ENCODE measurements at regions not wholly inside any gene's neighbourhood (a gene's known extent, or its start where the extent isn't known, plus 50 kb on each side); places are given as distances from the start of the nearest gene placed in this dataset.
"Not testable (repeated sequence)": the region's sequence is repeated elsewhere in the genome, so short reads cannot be mapped to it uniquely, and the experiment has no call there.

DNA sequence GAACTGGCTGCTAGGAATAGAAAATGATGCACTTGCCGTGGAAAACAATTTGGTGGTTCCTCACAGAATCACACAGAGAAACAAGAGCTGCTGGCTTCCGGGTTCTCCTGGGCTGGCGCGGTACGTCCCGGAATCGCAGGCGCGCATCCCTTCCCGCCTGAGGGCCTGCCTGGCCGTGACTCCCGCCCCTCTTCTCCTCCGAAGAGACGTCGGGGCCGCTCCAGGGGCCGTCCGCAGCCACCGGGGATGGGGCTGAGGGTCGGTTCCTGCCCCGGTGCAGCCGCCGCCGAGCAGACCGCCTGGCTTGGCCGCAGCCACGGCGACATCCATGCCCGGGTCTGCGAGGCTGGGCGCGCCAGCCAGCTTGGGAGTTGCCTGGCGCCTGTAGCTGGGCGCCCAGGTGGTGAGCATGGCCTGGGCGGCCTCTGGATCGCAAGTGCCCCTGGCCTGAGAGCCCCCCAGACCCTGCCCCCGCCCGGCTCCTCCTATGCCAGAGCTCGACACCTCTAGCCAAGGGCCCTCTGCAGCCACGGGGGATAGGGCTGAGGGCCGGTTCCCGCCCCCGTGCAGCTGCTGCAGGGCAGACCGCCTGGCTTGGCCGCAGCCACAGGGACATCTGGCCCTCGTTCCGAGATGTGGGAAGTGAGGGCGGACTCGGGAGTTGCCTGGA lies 83.9 kb upstream of the ZNG1F start:
- not testable (repeated sequence) for DNase-seq

DNA sequence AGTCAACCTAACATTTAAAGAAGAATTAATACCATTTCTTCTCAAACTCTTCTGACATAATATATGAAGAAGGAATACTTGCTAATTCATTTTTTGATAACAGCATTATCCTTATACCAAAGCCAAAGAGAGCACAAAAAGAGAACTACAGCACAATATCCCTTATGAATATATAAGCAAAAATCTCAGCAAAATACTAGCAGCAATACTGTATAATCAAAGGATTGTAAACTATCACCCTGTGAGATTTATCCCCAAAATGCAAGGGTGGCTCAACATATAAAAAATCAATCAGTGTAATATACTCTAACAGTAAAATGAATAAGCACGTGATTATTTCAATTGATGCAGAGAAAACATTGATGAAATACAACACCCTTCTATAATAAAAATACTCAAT lies 81.9 kb upstream of the ZNG1F start:
- not testable (repeated sequence) for DNase-seq

DNA sequence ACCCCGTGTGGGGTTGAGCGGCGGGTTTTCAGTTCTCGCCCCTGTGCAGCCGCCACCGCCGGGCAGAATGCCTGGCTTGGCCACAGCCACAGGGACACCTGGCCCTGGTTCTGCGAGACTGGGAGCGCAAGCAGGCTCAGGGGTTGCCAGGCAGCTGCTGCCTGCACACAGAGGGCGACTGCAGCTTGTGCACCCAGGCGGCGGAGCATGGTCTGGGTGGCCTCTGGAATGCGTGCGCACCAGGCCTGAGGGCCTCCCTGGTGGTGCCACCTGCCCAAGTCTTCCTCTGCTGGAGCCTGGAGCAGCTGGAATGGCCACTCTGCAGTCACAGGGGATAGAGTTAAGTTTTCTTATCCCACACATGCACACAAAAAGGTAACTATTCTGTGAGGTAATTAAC lies 80.4 kb upstream of the ZNG1F start:
- not testable (repeated sequence) for DNase-seq

DNA sequence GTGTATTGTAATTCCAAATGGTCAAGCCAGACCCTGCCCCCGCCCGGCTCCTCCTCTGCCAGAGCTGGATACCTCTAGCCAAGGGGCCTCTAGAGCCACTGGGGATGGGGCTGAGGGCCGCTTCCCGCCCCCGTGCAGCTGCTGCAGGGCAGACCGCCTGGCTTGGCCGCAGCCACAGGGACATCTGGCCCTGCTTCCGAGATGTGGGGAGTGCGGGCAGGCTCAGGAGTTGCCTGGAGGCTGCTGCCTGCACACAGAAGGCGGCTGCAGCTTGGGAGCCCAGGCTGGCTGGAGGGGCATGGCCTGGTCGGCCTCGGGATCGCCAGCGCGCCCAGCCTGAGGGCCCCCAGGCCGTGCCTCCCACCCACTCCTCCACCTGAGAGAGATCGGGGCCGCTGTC lies 79.9 kb upstream of the ZNG1F start:
- not testable (repeated sequence) for DNase-seq

DNA sequence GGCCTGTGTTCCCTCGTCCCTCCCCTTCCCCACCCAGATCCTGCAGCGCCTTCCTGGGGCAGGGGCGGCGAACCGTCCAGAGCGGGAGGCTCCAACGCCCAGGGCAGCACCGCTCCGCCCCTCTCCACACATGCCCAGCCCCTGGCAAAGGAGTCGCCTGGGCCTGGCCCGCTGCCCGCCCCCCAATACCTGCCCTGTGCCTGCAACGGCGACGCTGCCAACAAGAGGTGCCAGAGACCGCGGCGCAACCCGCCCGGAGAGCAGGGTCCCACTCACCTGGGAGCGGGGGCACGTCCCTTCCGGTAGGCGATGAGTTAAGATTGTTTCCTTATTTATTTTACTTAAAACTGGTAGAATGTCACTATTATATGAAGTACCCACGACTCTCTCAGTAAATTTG lies 77.5 kb upstream of the ZNG1F start:
- DNase-seq: not testable (repeated sequence)

DNA sequence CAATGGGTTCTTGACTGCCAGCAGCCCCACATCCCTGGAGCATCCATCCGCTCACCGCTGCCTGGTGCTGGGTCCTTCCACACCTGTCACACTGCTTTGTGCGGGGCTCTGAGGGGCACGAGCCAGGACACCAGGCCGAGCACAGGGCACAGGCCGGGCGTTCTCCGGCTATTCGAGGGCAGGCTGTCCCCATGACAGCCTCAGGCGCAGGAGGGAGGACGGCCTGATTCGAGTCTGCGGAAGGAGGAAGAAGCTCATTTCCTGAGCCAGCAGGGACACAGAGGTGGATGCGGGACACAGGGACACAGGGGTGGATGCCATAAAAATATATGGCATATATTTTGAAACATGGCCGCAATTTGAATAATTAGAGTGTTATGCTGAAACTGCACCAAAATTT lies 76.9 kb upstream of the ZNG1F start:
- DNase-seq: not testable (repeated sequence)

DNA sequence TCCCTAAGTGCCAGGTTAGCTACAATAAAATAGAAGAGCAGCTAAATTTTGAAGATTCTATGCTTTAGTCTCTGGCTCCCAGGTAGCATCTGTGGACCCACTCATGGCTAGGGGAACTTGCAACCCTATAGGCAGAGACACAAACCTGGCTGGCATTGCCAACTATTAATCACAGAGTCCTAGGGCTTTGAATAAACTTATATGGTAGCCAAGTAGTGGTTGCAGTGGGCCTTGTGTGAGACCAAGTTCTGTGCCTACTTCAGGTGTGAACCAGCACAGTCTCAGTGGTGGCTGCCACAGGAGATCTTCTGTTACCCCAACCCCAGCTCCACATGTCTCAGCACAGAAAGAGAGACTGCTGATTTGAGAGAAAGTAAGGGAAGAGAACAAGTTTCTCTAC lies 62.9 kb upstream of the ZNG1F start:
- DNase-seq: not testable (repeated sequence)

DNA sequence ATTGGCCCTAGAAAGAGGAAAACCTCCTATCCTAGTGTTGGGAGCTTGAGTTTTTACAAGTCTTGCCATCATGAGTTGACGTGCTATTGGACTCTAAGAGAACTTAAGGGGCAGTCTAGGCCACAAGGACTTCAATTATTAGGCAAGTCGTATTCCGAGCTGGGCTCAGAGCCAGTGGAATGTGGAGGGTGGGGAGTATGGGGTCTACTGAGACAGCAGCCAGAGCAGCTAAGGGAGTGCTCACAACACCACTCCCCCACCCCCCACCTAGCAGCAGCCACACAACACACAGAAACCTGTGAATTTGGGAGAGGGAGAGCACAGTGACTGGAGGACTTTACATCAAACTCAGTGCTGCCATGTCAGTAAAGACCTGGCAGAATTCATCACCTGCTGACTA lies 62.0 kb upstream of the ZNG1F start:
- DNase-seq: not testable (repeated sequence)

DNA sequence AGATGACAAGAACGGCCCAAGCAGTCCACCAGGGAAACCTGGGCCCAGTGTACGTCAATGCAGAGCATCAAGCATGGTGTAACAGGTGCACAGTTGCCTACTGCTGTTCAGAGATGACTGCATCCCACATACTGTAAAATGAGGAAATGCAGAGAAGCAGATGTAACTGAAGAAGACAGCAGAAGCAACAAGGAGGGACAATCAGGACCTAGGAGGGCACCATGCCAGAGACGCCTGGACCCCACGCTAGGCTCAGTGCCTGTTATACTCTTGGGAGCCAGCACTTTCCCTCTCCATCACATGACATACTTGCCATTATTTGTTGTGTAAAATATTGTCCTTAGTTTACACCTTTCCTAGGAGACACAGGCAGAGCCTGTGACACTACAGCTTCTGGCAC lies 57.6 kb upstream of the ZNG1F start:
- DNase-seq: not testable (repeated sequence)

Measured in hematopoietic multipotent progenitor cell treated with erythropoietin and hydrocortisone succinate and interleukin-3 and kit ligand, for 8 days (in vitro differentiated cells).